Activated T-cell treated with anti-CD3 and anti-CD28 coated beads for 1 hour (primary cell): ENCODE measurements at regions not wholly inside any gene's neighbourhood (a gene's known extent, or its start where the extent isn't known, plus 50 kb on each side); places are given as distances from the start of the nearest gene placed in this dataset.

Experiments used
- DNase-seq: peaks from one replicate; pipeline ENCODE4 v3.0.0-alpha.2; 2020; ENCODE audit warnings: low read depth

GRCh38 chr3:194769020-194769643 lies 83.4 kb downstream of the FAM43A start:
- peak; percentile 84 for DNase-seq

GRCh38 chr3:194772241-194773000 lies 86.7 kb downstream of the FAM43A start:
- no peak for DNase-seq

GRCh38 chr3:194773216-194773615 lies 87.5 kb downstream of the FAM43A start:
- no peak for DNase-seq

- DNase-seq, result no peak
These were observed 88.2 kb downstream of the FAM43A start for GRCh38 chr3:194773771-194774455.

- no peak for DNase-seq
These were observed 89.6 kb downstream of the FAM43A start for GRCh38 chr3:194775266-194775665.

- DNase-seq, result no peak
These were observed 90.0 kb downstream of the FAM43A start for GRCh38 chr3:194775731-194776130.

- no peak for DNase-seq
These were observed 92.0 kb downstream of the FAM43A start for GRCh38 chr3:194777729-194778128.

- DNase-seq, result no peak
These were observed 94.1 kb downstream of the FAM43A start for GRCh38 chr3:194779729-194780224.

GRCh38 chr3:194780706-194781105 lies 95.0 kb downstream of the FAM43A start:
- no peak for DNase-seq

- DNase-seq, result no peak
These were observed 95.9 kb downstream of the FAM43A start for GRCh38 chr3:194781617-194782016.

GRCh38 chr3:194782698-194783404 lies 97.2 kb downstream of the FAM43A start:
- DNase-seq, result no peak

- DNase-seq, result no peak
These were observed 98.7 kb downstream of the FAM43A start for GRCh38 chr3:194784361-194784760.

- DNase-seq, result no peak
These were observed 99.6 kb downstream of the FAM43A start for GRCh38 chr3:194785315-194785714.

- no peak for DNase-seq
These were observed 101.4 kb downstream of the FAM43A start for GRCh38 chr3:194787072-194787471.

GRCh38 chr3:194787650-194788049 lies 102.0 kb downstream of the FAM43A start:
- DNase-seq, result no peak

GRCh38 chr3:194792368-194792767 lies 106.7 kb downstream of the FAM43A start:
- DNase-seq, result no peak

- DNase-seq, result no peak
These were observed 112.0 kb downstream of the FAM43A start for GRCh38 chr3:194797555-194798250.

GRCh38 chr3:194798486-194798885 lies 112.8 kb downstream of the FAM43A start:
- no peak for DNase-seq

GRCh38 chr3:194800002-194800401 lies 114.3 kb downstream of the FAM43A start:
- DNase-seq, result no peak

- no peak for DNase-seq
These were observed 116.1 kb downstream of the FAM43A start for GRCh38 chr3:194801461-194802432.
